Activated T-cell treated with anti-CD3 and anti-CD28 coated beads, Interleukin-2, amount 50 U/mL, for 24 hours (primary cell): ENCODE measurements at regions not wholly inside any gene's neighbourhood (a gene's known extent, or its start where the extent isn't known, plus 50 kb on each side); places are given as distances from the start of the nearest gene placed in this dataset.

Source experiments
- DNase-seq: peaks from one replicate; pipeline ENCODE4 v3.0.0-alpha.2; 2020
- H3K27ac Mint-ChIP-seq: 2 replicates; pipeline ENCODE4 v1.8.0; 2020; ENCODE audit warnings: mild to moderate bottlenecking, mixed read lengths
- H3K27me3 Mint-ChIP-seq: 2 replicates; pipeline ENCODE4 v1.8.0; 2020; ENCODE audit warnings: mixed read lengths
- H3K36me3 Mint-ChIP-seq: 2 replicates; pipeline ENCODE4 v1.8.0; 2020; ENCODE audit warnings: low read depth, mixed read lengths
- H3K4me1 Mint-ChIP-seq: 2 replicates; pipeline ENCODE4 v1.8.0; 2020; ENCODE audit warnings: low read depth, mixed read lengths
- H3K4me3 Mint-ChIP-seq: 2 replicates; pipeline ENCODE4 v1.8.0; 2020; ENCODE audit warnings: mild to moderate bottlenecking, moderate library complexity, mixed read lengths
- H3K9me3 Mint-ChIP-seq: 2 replicates; pipeline ENCODE4 v1.8.0; 2020; ENCODE audit warnings: mixed read lengths

DNA sequence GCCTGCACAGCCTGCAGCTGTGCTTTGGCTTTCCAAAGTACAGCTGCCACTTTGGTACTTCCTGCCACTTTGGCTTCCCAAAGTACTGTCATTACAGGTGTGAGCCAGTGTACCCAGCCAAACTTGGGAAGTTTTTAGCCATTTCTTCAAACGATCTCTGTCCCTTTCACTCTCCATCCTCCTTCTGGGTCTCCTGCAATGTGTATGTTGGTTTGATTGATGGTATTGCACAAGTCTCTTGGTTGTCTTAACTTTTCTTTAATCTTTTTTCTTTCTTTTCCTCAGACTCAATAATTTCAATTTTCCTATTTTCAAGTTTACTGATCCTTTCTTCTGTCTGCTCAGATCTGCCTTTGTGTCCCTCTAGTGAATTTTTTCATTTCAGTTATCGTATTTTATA lies 99.3 kb upstream of the CFAP20DC start:
- DNase-seq = no peak
- H3K27ac Mint-ChIP-seq = no peak overlapping the region
- no peaks in the 10 kb centered on the region for H3K36me3 Mint-ChIP-seq
- no peaks in the 10 kb centered on the region for H3K4me1 Mint-ChIP-seq
- peaks cover 26% of the 10 kb centered on the region for H3K27me3 Mint-ChIP-seq
- H3K9me3 Mint-ChIP-seq = peaks cover 21% of the 10 kb centered on the region
- no peak overlapping the region for H3K4me3 Mint-ChIP-seq

DNA sequence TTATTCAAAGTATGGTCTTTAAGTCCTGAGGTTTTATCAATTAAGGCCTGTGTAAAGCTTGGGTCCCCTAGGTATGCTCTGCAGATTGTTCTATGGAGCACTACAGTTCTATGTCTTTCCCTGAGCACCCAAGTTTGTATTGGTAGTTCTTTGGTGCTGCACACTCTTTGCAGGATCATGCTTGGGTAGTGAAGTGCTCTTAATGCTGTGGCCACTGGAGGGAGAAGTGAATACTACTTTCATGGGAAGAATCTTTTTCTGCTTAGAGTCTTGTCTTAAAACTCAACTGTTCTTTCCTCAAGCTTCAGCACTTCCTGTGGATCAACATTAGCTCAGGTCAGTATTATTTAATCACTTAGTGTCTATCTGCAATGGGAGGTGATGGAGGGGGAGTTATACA lies 93.6 kb upstream of the CFAP20DC start:
- DNase-seq = no peak
- H3K4me3 Mint-ChIP-seq = no peak overlapping the region
- H3K27ac Mint-ChIP-seq = no peak overlapping the region
- H3K9me3 Mint-ChIP-seq = peaks cover 5% of the 10 kb centered on the region
- H3K27me3 Mint-ChIP-seq = peaks cover 4% of the 10 kb centered on the region
- H3K4me1 Mint-ChIP-seq = no peaks in the 10 kb centered on the region
- H3K36me3 Mint-ChIP-seq = no peaks in the 10 kb centered on the region

DNA sequence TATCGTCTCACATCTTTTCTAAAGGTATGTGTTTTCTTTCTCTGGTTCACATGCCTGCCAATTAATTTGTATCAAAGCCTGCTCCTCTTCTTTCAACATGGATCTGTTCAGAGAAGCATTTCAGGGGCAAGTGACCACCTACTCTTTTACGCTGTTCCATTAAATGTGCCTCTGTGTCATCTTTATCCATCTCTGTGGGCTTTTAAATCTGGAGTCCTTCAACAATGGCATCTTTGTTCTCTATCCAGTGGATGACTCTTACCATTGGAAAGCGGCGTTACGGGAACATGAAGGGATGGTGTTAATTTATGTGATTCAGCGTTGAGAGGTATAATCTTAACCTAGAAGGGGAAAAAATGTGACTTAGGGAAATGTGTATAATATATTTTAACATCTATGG lies 92.7 kb upstream of the CFAP20DC start:
- Mint-ChIP-seq H3K27ac (no peak overlapping the region), H3K4me3 (no peak overlapping the region), H3K27me3 (peaks cover 4% of the 10 kb centered on the region), H3K9me3 (peaks cover under 1% of the 10 kb centered on the region), H3K4me1 (no peaks in the 10 kb centered on the region), H3K36me3 (no peaks in the 10 kb centered on the region)
- no peak for DNase-seq

DNA sequence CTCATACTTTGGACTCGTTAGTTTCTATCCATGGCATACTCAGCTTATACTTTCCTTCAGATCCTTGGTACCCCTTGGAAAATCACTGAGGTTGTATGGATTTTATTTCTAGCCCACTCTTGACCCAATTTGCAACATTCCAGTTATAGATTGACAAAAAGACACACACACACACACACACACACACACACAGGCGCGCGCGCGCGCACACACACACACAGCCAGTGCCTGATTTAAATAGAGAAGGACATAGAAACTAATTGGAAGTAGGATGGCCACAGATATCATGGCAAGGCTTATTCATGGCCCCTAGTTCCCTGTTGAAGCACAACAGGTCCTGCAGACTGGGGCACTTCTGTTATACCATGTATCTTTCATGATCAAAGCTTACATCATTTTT lies 89.1 kb upstream of the CFAP20DC start:
- H3K27ac Mint-ChIP-seq = no peak overlapping the region
- H3K4me3 Mint-ChIP-seq = no peak overlapping the region
- no peaks in the 10 kb centered on the region for H3K4me1 Mint-ChIP-seq
- H3K27me3 Mint-ChIP-seq = no peaks in the 10 kb centered on the region
- DNase-seq = no peak
- H3K9me3 Mint-ChIP-seq = no peaks in the 10 kb centered on the region
- no peaks in the 10 kb centered on the region for H3K36me3 Mint-ChIP-seq

DNA sequence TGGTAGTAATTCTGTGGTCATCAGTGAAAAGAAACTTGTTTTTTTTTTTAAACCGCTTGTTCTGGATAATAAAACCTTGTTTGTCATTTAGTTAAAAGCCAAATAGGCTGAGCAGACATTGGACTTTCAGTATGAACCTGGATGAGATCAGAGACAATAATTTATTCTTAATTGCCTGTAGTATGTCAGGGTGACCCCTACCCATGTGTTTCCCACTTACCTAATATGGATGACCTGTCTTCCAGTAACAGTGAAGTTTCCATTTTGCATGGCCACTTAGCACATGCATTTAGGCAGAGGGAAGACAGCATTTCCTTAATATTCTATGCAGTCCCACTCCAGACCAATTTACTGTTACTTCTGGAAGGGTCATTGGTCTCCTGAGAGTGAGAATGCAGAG lies 87.6 kb upstream of the CFAP20DC start:
- no peaks in the 10 kb centered on the region for H3K27me3 Mint-ChIP-seq
- no peak overlapping the region for H3K4me3 Mint-ChIP-seq
- no peaks in the 10 kb centered on the region for H3K9me3 Mint-ChIP-seq
- no peaks in the 10 kb centered on the region for H3K4me1 Mint-ChIP-seq
- H3K27ac Mint-ChIP-seq = no peak overlapping the region
- no peaks in the 10 kb centered on the region for H3K36me3 Mint-ChIP-seq
- no peak for DNase-seq

DNA sequence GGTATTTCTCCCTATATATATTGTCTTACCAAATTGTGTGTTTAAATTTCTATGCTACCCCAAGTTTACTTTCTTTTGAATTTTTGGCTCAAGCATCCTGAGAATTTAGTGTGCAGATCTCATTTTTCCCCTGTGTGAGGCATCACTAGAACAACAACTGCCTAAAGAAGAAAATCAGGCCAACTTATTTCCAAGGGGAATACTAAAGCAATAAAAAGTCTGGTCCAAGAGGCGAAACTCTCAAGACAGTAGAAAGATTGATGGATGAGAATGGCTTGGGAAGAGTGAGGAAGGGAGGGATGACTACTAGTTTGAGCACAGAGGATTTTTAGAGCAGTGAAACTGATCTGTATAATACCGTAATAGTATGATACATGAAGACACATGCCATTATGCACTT lies 86.3 kb upstream of the CFAP20DC start:
- H3K27ac Mint-ChIP-seq = no peak overlapping the region

DNA sequence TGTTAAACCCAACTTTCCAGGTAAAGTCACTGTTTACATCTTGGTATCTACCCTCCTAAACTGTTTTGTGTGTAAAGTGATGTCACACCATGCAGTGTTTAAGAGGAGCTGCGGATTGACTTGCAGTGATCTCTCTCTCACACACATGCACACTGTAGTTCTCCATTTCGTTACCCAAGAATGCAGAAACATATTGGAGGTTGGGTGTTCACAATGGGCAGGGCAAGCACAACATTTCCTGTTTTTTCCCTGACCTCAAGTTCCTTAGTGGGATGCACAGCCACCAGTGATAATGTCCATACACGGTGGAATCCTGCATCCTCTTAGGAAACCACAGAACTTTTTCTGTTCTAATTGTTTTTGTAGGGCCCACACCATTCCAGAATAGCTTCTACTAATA lies 85.3 kb upstream of the CFAP20DC start:
- Mint-ChIP-seq H3K27me3 (no peaks in the 10 kb centered on the region), H3K27ac (no peak overlapping the region), H3K4me3 (no peak overlapping the region), H3K9me3 (no peaks in the 10 kb centered on the region), H3K36me3 (no peaks in the 10 kb centered on the region), H3K4me1 (no peaks in the 10 kb centered on the region)
- DNase-seq = no peak

More for the DNA sequence above, 86.3 kb upstream of the CFAP20DC start:
- no peaks in the 10 kb centered on the region for H3K9me3 Mint-ChIP-seq
- H3K4me3 Mint-ChIP-seq = no peak overlapping the region
- no peaks in the 10 kb centered on the region for H3K27me3 Mint-ChIP-seq
- no peaks in the 10 kb centered on the region for H3K4me1 Mint-ChIP-seq
- no peaks in the 10 kb centered on the region for H3K36me3 Mint-ChIP-seq
- no peak for DNase-seq

DNA sequence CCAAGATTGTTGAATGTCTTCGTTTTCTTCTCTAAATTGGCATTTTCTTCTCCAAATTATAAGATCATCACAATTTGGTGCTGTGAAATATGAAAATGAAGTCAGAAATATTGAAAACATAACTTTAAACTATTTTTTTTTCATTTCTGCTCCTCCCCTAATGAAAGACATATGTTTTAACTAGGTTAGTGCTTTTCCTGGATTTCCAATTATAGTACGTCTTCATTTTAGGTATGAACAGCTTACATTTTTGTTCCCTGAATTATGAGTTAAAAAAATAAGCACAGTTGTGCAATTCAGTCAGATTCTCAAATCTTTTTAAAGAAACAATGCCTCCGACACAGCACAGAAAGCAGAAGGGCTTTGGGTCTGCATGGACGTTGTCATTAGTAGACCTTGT lies 83.5 kb upstream of the CFAP20DC start:
- Mint-ChIP-seq H3K9me3 (no peaks in the 10 kb centered on the region), H3K27me3 (no peaks in the 10 kb centered on the region), H3K4me3 (no peak overlapping the region), H3K27ac (no peak overlapping the region), H3K4me1 (no peaks in the 10 kb centered on the region), H3K36me3 (no peaks in the 10 kb centered on the region)
- DNase-seq = no peak

DNA sequence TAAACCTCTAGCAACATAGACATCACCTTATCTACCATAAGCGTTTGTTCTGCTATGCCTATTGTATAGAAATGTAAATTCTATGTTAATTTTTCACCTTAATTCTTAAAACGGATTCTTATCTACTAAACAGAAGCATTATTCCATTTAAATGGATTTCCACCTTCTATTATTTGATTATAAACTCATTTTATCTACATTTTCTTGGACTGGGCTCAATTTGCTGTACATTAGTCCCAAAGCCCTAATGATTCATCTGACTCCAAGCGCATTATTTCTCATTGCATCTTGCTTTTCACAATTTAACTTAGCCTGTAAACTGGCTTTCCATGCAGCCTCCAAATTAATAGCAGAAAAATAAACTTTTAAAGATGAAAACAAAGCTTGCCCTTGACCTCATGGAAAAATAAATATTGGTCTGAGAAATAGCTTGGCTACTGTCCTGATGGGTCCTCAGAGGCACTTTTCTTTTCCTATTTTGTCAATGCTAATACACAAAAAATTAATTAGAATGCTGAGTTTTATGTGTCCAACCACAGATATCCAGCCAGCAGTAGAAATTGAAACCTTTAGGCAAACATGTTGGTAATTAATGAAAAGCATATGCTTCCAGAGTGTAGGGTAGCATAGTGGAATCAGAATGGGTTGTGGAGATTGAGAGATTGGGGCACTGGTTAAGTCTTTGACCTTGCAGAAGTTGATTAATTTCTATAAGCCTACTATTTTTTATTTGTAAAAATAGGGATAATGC lies 81.4 kb upstream of the CFAP20DC start:
- no peak for DNase-seq
- Mint-ChIP-seq H3K9me3 (no peaks in the 10 kb centered on the region), H3K27me3 (no peaks in the 10 kb centered on the region), H3K27ac (no peak overlapping the region), H3K4me1 (no peaks in the 10 kb centered on the region), H3K4me3 (no peak overlapping the region), H3K36me3 (no peaks in the 10 kb centered on the region)

DNA sequence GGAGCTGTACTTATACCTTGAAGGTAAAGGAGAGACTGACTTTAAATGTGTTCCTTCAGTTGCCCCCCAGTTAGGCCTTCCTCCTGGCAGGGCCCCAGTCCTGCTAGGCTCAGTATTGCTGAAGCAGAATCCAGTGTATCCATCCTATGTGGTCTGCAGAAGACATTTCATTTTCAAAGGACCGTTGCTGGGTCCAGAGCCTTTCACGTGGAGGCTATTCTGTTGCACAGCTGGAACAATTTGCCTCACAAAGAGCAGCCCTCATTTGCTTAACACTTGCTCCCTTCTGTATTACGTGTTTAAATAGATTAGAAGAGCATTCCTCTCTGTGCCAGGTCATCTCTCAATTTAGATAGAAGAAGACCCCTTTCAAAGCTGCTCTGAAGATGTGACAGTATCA lies 78.9 kb upstream of the CFAP20DC start:
- H3K4me3 Mint-ChIP-seq = no peak overlapping the region
- H3K27me3 Mint-ChIP-seq = no peaks in the 10 kb centered on the region
- H3K27ac Mint-ChIP-seq = no peak overlapping the region
- no peaks in the 10 kb centered on the region for H3K36me3 Mint-ChIP-seq
- no peak for DNase-seq
- H3K4me1 Mint-ChIP-seq = no peaks in the 10 kb centered on the region
- H3K9me3 Mint-ChIP-seq = no peaks in the 10 kb centered on the region

DNA sequence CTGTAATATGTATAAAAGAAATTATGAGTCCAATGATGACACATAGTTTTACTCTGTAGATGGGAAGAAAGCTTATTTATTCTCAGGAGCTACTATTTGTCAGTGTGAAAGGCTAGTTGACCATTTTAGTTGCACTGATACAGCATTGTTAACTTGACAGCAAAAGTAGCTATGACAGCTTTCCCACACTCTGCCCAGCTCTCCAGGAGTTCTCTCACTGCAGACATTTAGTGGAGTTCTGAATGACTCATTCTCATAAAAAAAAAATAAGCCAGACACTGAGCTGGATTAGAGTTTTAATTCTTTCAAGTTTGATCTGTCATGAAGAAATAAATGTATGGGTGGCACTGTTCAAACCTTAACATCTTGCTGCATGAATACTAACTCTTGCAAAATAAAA lies 77.2 kb upstream of the CFAP20DC start:
- H3K36me3 Mint-ChIP-seq = no peaks in the 10 kb centered on the region
- no peaks in the 10 kb centered on the region for H3K4me1 Mint-ChIP-seq
- no peaks in the 10 kb centered on the region for H3K9me3 Mint-ChIP-seq
- H3K27me3 Mint-ChIP-seq = no peaks in the 10 kb centered on the region
- DNase-seq = no peak
- H3K27ac Mint-ChIP-seq = no peak overlapping the region
- no peak overlapping the region for H3K4me3 Mint-ChIP-seq

DNA sequence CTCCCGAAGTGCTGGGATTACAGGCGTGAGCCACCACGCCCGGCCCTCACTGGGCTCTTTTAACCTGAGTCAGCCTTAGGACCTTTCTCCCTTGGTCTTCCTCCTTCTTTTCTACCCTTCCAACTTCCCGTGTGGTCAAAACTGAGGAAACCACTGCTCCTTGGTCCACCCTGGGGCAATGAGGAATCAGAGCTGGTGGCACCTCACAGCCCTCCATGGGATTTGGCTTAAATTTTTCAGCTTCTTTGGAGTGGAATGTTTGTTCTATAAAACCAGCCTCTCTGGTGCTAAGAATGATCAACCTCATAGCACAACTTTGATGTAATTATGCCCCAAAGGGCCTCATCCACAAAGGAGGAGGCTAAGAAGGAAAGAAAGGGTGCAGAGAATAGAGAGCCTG lies 76.6 kb upstream of the CFAP20DC start:
- Mint-ChIP-seq H3K4me1 (no peaks in the 10 kb centered on the region), H3K27me3 (no peaks in the 10 kb centered on the region), H3K36me3 (no peaks in the 10 kb centered on the region), H3K9me3 (no peaks in the 10 kb centered on the region), H3K27ac (no peak overlapping the region), H3K4me3 (no peak overlapping the region)
- no peak for DNase-seq

DNA sequence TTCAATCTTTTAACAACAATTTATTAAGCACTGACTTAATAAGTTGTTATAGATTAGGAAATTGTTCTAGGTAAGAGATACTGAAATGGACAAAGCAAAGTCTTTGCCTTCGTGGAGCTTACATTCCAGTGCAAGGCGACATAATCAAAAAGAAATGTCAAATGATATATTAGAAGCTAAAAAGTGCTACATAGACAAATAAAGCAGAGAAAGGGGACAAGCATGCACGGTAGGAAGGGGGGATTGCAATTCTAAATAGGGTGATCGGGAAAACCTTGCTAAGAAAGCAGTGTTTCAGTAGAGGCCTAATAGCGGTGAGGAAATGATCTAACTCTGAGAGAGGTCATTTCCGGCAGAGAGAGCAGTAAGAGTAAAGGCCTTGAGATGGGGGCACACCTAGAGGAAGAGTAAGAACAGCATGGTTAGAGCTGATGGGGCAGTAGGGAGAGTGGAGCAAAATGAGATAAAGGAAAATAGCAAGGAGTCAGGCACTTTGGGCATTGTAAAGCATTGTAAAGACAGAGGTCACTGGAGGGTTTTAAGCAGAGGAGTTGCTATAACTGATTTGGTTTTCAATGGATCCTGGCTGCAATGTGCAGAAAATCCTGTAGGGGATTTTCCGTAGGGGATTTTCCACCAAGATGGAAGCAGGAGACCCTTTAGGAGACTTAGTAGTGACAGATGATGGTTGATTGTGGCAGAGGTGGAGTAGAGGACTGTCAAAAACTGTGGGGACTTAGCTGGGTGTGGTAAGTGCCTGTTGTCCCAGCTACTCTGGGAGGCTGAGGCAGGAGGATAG lies 71.7 kb upstream of the CFAP20DC start:
- H3K4me1 Mint-ChIP-seq = no peaks in the 10 kb centered on the region
- no peak overlapping the region for H3K27ac Mint-ChIP-seq
- no peaks in the 10 kb centered on the region for H3K9me3 Mint-ChIP-seq
- DNase-seq = no peak
- no peak overlapping the region for H3K4me3 Mint-ChIP-seq
- no peaks in the 10 kb centered on the region for H3K27me3 Mint-ChIP-seq
- no peaks in the 10 kb centered on the region for H3K36me3 Mint-ChIP-seq

DNA sequence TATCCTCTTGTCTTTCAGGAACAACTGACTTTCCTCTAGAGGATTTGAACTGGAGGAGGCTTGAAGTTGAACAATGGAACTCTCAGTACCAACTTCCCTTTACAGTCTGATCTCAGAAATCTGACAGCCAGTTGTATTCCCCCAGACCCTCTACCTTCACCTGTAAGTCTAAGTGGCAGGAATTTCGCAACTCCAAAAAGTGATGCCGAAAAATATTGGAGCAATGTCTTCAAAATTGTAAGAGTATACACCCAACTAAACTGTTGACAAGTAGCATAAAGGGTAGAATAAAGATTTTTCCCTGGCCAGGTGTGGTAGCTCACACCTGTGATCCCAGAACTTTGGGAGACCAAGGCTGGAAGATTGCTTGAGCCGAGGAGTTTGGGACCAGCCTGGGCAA lies 69.1 kb upstream of the CFAP20DC start:
- no peaks in the 10 kb centered on the region for H3K9me3 Mint-ChIP-seq
- peaks cover 2% of the 10 kb centered on the region for H3K4me1 Mint-ChIP-seq
- no peaks in the 10 kb centered on the region for H3K27me3 Mint-ChIP-seq
- DNase-seq = no peak
- H3K27ac Mint-ChIP-seq = no peak overlapping the region
- no peak overlapping the region for H3K4me3 Mint-ChIP-seq
- H3K36me3 Mint-ChIP-seq = no peaks in the 10 kb centered on the region

DNA sequence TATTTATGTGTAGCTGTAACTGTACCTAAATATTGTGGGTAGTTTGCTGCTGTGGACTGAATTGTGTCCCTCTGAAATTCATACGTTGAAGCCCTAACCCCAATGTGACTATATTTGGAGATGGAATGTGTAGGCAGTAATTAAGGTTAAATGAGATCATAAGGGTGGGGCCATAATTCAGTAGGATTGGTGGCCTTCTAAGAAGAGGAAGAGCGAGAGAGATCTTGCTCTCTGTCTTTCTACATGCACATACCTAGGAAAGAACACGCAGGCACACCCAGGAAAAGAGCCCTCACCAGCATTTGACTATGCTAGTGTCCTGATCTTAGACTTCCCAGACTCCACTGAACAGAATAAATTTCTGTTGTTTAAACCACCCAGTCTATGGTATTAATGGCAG lies 67.6 kb upstream of the CFAP20DC start:
- no peak overlapping the region for H3K27ac Mint-ChIP-seq
- DNase-seq = no peak
- no peak overlapping the region for H3K4me3 Mint-ChIP-seq
- no peaks in the 10 kb centered on the region for H3K36me3 Mint-ChIP-seq
- H3K4me1 Mint-ChIP-seq = peaks cover 2% of the 10 kb centered on the region
- no peaks in the 10 kb centered on the region for H3K27me3 Mint-ChIP-seq
- H3K9me3 Mint-ChIP-seq = no peaks in the 10 kb centered on the region
